ENCODE measurements at regions not wholly inside any gene's neighbourhood (a gene's known extent, or its start where the extent isn't known, plus 50 kb on each side); places are given as distances from the start of the nearest gene placed in this dataset.

DNA sequence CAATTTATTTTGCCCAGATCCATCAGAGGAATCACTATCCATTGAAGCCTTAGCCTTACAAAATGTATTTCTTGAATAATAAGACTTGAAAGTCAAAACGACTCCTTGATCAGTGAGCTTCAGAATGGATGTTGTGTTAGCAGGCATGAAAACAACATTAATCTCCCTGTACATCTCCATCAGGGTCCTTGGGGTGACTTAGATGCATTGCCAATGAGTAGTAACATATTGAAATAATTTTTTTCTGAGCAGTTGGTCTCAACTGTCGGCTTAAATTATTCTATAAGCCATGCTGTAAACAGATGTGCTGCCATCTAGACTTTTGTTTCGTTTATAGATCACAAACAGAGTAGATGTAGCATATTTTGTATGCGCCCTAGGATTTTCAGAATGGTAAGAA, 482.0 kb downstream of the AMY1C start:
- Histone ChIP-seq H3K4me3 (ENCODE audit: low read depth in 1 of 3, low read length in 3 of 3) (no peak overlapping the region), H3K9ac (ENCODE audit: low read depth in 1 of 2, low read length in 2 of 2) (no peak overlapping the region), H3K36me3 (ENCODE audit: control insufficient read depth in 4 of 4, insufficient read depth in 3 of 4, low read depth in 1 of 4, low read length in 3 of 4) (no peaks in the 10 kb centered on the region), H3K4me1 (ENCODE audit: control insufficient read depth in 4 of 4, insufficient read depth in 4 of 4, low read length in 3 of 4) (no peaks in the 10 kb centered on the region), H3K27ac (ENCODE audit: low read depth in 1 of 2, low read length in 2 of 2) (no peak overlapping the region), H3K9me3 (ENCODE audit: control insufficient read depth in 4 of 4, low read length in 3 of 4) (no peaks in the 10 kb centered on the region), H3K27me3 (ENCODE audit: control insufficient read depth in 4 of 4, insufficient read depth in 4 of 4, low read length in 3 of 4) (no peaks in the 10 kb centered on the region)
- TF ChIP-seq FOXA2 (IDR thresholded peaks at IDR 0.05) (no peak), GABPA (IDR thresholded peaks at IDR 0.05 in 1 of 2, conservative IDR thresholded peaks at IDR 0.05 in 1 of 2) (no peak), NR2F2 (IDR thresholded peaks at IDR 0.05) (no peak), TAF1 (conservative IDR thresholded peaks at IDR 0.05) (no peak), SP1 (IDR thresholded peaks at IDR 0.05) (no peak), JUND (IDR thresholded peaks at IDR 0.05) (no peak), FOXA1 (IDR thresholded peaks at IDR 0.05) (no peak), YY1 (IDR thresholded peaks at IDR 0.05) (no peak)
- TF ChIP-seq, protein P1, sequence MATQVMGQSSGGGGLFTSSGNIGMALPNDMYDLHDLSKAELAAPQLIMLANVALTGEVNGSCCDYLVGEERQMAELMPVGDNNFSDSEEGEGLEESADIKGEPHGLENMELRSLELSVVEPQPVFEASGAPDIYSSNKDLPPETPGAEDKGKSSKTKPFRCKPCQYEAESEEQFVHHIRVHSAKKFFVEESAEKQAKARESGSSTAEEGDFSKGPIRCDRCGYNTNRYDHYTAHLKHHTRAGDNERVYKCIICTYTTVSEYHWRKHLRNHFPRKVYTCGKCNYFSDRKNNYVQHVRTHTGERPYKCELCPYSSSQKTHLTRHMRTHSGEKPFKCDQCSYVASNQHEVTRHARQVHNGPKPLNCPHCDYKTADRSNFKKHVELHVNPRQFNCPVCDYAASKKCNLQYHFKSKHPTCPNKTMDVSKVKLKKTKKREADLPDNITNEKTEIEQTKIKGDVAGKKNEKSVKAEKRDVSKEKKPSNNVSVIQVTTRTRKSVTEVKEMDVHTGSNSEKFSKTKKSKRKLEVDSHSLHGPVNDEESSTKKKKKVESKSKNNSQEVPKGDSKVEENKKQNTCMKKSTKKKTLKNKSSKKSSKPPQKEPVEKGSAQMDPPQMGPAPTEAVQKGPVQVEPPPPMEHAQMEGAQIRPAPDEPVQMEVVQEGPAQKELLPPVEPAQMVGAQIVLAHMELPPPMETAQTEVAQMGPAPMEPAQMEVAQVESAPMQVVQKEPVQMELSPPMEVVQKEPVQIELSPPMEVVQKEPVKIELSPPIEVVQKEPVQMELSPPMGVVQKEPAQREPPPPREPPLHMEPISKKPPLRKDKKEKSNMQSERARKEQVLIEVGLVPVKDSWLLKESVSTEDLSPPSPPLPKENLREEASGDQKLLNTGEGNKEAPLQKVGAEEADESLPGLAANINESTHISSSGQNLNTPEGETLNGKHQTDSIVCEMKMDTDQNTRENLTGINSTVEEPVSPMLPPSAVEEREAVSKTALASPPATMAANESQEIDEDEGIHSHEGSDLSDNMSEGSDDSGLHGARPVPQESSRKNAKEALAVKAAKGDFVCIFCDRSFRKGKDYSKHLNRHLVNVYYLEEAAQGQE (IDR thresholded peaks at IDR 0.05), result no peak
- TF ChIP-seq, protein P2, sequence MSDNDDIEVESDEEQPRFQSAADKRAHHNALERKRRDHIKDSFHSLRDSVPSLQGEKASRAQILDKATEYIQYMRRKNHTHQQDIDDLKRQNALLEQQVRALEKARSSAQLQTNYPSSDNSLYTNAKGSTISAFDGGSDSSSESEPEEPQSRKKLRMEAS (IDR thresholded peaks at IDR 0.05), result no peak
- WGBS, result 56% methylated on average over 4 of the region's 4 CpGs
- DNase-seq (ENCODE audit: low spot score), result no peak

DNA sequence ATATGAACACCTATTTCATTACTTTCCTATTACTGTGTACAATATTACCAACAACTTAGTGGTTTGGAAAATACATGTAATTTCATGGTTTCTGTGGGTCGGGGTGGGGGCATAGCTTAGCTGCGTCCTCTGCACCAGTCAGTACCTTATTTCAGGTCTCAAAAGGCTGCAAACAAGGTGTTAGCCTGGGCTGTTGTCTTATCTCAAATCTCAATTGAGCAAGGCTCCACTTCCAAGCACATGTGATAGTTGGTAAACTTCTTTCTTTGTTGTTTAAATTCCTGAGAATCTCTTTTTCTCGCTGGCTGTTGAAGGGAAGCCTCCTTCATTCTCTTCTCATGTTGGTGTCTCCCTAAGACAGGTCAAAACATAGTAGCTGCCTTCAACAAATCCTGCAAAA, 485.4 kb downstream of the AMY1C start:
- H3K27ac ChIP-seq (ENCODE audit: low read depth in 1 of 2, low read length in 2 of 2), result no peak overlapping the region
- 13% methylated on average over 3 of the region's 3 CpGs for WGBS
- no peak for DNase-seq (ENCODE audit: low spot score)
- H3K36me3 ChIP-seq (ENCODE audit: control insufficient read depth in 4 of 4, insufficient read depth in 3 of 4, low read depth in 1 of 4, low read length in 3 of 4), result no peaks in the 10 kb centered on the region
- no peak overlapping the region for H3K4me3 ChIP-seq (ENCODE audit: low read depth in 1 of 3, low read length in 3 of 3)
- TF ChIP-seq, protein P3, sequence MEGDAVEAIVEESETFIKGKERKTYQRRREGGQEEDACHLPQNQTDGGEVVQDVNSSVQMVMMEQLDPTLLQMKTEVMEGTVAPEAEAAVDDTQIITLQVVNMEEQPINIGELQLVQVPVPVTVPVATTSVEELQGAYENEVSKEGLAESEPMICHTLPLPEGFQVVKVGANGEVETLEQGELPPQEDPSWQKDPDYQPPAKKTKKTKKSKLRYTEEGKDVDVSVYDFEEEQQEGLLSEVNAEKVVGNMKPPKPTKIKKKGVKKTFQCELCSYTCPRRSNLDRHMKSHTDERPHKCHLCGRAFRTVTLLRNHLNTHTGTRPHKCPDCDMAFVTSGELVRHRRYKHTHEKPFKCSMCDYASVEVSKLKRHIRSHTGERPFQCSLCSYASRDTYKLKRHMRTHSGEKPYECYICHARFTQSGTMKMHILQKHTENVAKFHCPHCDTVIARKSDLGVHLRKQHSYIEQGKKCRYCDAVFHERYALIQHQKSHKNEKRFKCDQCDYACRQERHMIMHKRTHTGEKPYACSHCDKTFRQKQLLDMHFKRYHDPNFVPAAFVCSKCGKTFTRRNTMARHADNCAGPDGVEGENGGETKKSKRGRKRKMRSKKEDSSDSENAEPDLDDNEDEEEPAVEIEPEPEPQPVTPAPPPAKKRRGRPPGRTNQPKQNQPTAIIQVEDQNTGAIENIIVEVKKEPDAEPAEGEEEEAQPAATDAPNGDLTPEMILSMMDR (IDR thresholded peaks at IDR 0.05; ENCODE audit: low read depth, low read length, missing input control), result no peak
- no peaks in the 10 kb centered on the region for H3K27me3 ChIP-seq (ENCODE audit: control insufficient read depth in 4 of 4, insufficient read depth in 4 of 4, low read length in 3 of 4)
- H3K4me1 ChIP-seq (ENCODE audit: control insufficient read depth in 4 of 4, insufficient read depth in 4 of 4, low read length in 3 of 4), result no peaks in the 10 kb centered on the region
- H3K9ac ChIP-seq (ENCODE audit: low read depth in 1 of 2, low read length in 2 of 2), result no peak overlapping the region
- H3K9me3 ChIP-seq (ENCODE audit: control insufficient read depth in 4 of 4, low read length in 3 of 4), result peaks cover 0 to 3% (median 0%) of the 10 kb centered on the region in 4 donors

DNA sequence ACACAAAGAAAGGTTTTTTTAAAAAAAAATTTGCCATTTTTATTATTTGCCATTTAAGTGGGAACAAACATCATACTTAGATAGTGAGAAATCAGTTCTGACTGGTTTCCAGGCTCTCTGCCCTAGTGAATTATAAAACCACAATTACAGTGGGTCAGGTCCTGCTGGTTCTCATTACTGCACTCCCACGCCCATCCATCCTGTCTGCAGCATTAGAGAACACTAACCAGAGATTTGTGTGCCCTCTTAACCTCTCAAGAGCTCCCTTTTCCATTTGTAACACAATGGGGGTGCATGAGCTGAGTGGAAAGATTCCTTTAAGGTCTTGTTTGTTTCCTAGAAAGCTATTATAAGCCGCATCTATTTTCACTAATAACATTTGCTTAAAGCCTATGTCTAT, 489.3 kb downstream of the AMY1C start:
- DNase-seq (ENCODE audit: low spot score), result no peak
- TF ChIP-seq RAD21 (IDR thresholded peaks at IDR 0.05) (no peak), JUND (IDR thresholded peaks at IDR 0.05) (no peak), NR2F2 (IDR thresholded peaks at IDR 0.05) (no peak), HNF4A (conservative IDR thresholded peaks at IDR 0.05) (no peak), HNF4G (IDR thresholded peaks at IDR 0.05) (no peak), FOXA1 (IDR thresholded peaks at IDR 0.05) (no peak), YY1 (IDR thresholded peaks at IDR 0.05) (no peak), FOXA2 (IDR thresholded peaks at IDR 0.05) (no peak)
- TF ChIP-seq, protein P4, sequence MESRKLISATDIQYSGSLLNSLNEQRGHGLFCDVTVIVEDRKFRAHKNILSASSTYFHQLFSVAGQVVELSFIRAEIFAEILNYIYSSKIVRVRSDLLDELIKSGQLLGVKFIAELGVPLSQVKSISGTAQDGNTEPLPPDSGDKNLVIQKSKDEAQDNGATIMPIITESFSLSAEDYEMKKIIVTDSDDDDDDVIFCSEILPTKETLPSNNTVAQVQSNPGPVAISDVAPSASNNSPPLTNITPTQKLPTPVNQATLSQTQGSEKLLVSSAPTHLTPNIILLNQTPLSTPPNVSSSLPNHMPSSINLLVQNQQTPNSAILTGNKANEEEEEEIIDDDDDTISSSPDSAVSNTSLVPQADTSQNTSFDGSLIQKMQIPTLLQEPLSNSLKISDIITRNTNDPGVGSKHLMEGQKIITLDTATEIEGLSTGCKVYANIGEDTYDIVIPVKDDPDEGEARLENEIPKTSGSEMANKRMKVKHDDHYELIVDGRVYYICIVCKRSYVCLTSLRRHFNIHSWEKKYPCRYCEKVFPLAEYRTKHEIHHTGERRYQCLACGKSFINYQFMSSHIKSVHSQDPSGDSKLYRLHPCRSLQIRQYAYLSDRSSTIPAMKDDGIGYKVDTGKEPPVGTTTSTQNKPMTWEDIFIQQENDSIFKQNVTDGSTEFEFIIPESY (IDR thresholded peaks at IDR 0.05), result no peak
- TF ChIP-seq, protein P3 (IDR thresholded peaks at IDR 0.05; ENCODE audit: low read depth, low read length, missing input control), result no peak

More for the DNA sequence above, 489.3 kb downstream of the AMY1C start:
- no peaks in the 10 kb centered on the region for H3K27me3 ChIP-seq (ENCODE audit: control insufficient read depth in 4 of 4, insufficient read depth in 4 of 4, low read length in 3 of 4)
- WGBS, result 47% methylated on average over 2 of the region's 2 CpGs
- H3K4me3 ChIP-seq (ENCODE audit: low read depth in 1 of 3, low read length in 3 of 3), result no peak overlapping the region
- no peak overlapping the region for H3K27ac ChIP-seq (ENCODE audit: low read depth in 1 of 2, low read length in 2 of 2)
- no peak overlapping the region for H3K9ac ChIP-seq (ENCODE audit: low read depth in 1 of 2, low read length in 2 of 2)
- no peaks in the 10 kb centered on the region for H3K4me1 ChIP-seq (ENCODE audit: control insufficient read depth in 4 of 4, insufficient read depth in 4 of 4, low read length in 3 of 4)
- no peaks in the 10 kb centered on the region for H3K36me3 ChIP-seq (ENCODE audit: control insufficient read depth in 4 of 4, insufficient read depth in 3 of 4, low read depth in 1 of 4, low read length in 3 of 4)
- H3K9me3 ChIP-seq (ENCODE audit: control insufficient read depth in 4 of 4, low read length in 3 of 4), result peaks cover 0 to 3% (median 0%) of the 10 kb centered on the region in 4 donors

Measured in liver (tissue), 8 donors.